ENCODE measurements at regions not wholly inside any gene's neighbourhood (a gene's known extent, or its start where the extent isn't known, plus 50 kb on each side); places are given as distances from the start of the nearest gene placed in this dataset.
A peak's percentile ranks its signal among the peaks of the same experiment; 100 is the strongest.

GRCh38 chr6:145137425-145137824 lies 597.9 kb downstream of the EPM2A start:
- H3K18ac ChIP-seq (ENCODE audit: insufficient read length, low read depth, low read length): no peak overlapping the region
- no peak overlapping the region for H2BK12ac ChIP-seq (ENCODE audit: insufficient read length, low read depth, low read length)
- H3K36me3 Mint-ChIP-seq (ENCODE audit: insufficient read depth in 1 of 3, low read depth in 3 of 3): no peaks in the 10 kb centered on the region
- no peak overlapping the region for H3K4me2 ChIP-seq (ENCODE audit: insufficient read depth, insufficient read length, low read length)
- no peak overlapping the region for H2BK120ac ChIP-seq (ENCODE audit: low read depth, low read length, poor library complexity, severe bottlenecking)
- no peaks in the 10 kb centered on the region for H3K9me3 ChIP-seq (ENCODE audit: control insufficient read depth, low read depth, low read length)
- no peaks in the 10 kb centered on the region for H3K23me2 ChIP-seq (ENCODE audit: insufficient read length, low read depth, low read length, poor library complexity, severe bottlenecking)
- no peaks in the 10 kb centered on the region for H3K27me3 Mint-ChIP-seq (ENCODE audit: low read depth)
- H2BK5ac ChIP-seq (ENCODE audit: insufficient read length, low read length): no peak overlapping the region
- no peak overlapping the region for H4K91ac ChIP-seq (ENCODE audit: insufficient read length, low read depth, low read length)
- no peak for DNase-seq
- H3K4me1 ChIP-seq (ENCODE audit: insufficient read depth, low read length): no peaks in the 10 kb centered on the region
- no peaks in the 10 kb centered on the region for H3K79me2 ChIP-seq (ENCODE audit: insufficient read depth, low read length)
- H3K27ac Mint-ChIP-seq: no peak overlapping the region
- WGBS (ENCODE audit: extremely low coverage, insufficient read length, low lambda C conversion rate): no CpG with 5 or more reads among the region's 1 CpG
- no peak overlapping the region for H3K23ac ChIP-seq (ENCODE audit: insufficient read length, low read depth, low read length)
- H3K79me1 ChIP-seq (ENCODE audit: insufficient read depth, low read depth, low read length, poor library complexity, severe bottlenecking): no peaks in the 10 kb centered on the region
- no peaks in the 10 kb centered on the region for H3K27me3 ChIP-seq (ENCODE audit: insufficient read depth, low read length)
- H2AK5ac ChIP-seq (ENCODE audit: insufficient read length, low read length): no peak overlapping the region
- no peak overlapping the region for H2AFZ ChIP-seq (ENCODE audit: low read length)
- H4K20me1 ChIP-seq (ENCODE audit: control insufficient read depth, insufficient read depth, insufficient read length): no peaks in the 10 kb centered on the region
- no peak overlapping the region for H3K4ac ChIP-seq (ENCODE audit: low read depth, low read length)
- no peaks in the 10 kb centered on the region for H3K9me3 Mint-ChIP-seq
- peaks cover 11 to 19% of the 10 kb centered on the region in 2 experiments for H3K4me1 Mint-ChIP-seq
- H3K4me3 Mint-ChIP-seq: no peak overlapping the region
- H3K56ac ChIP-seq (ENCODE audit: insufficient read length, low read depth, low read length): no peak overlapping the region
- H3T11ph ChIP-seq (ENCODE audit: low read length): no peak overlapping the region
- peak; percentile 55; the same call in 2 of the 3 replicates for TF ChIP-seq CTCF (conservative IDR thresholded peaks at IDR 0.05)
- H4K8ac ChIP-seq (replicated peaks; ENCODE audit: insufficient read length, low read depth, low read length): no peak overlapping the region
- no peak overlapping the region for H3K27ac ChIP-seq (ENCODE audit: insufficient read length, low read depth, low read length)
- no peak overlapping the region for H2BK15ac ChIP-seq (ENCODE audit: low read depth, low read length)
- H3K9ac ChIP-seq (ENCODE audit: extremely low read depth, insufficient read length, low read length): no peak overlapping the region
- no peak overlapping the region for H3K14ac ChIP-seq (ENCODE audit: insufficient read depth, low read length)
- no peak overlapping the region for H4K5ac ChIP-seq (ENCODE audit: insufficient read length, low read depth, low read length)
- H2BK20ac ChIP-seq (ENCODE audit: low read depth, low read length, poor library complexity, severe bottlenecking): no peak overlapping the region

Measured in H9 (cell line).